ENCODE measurements at regions not wholly inside any gene's neighbourhood (a gene's known extent, or its start where the extent isn't known, plus 50 kb on each side); places are given as distances from the start of the nearest gene placed in this dataset.

DNA sequence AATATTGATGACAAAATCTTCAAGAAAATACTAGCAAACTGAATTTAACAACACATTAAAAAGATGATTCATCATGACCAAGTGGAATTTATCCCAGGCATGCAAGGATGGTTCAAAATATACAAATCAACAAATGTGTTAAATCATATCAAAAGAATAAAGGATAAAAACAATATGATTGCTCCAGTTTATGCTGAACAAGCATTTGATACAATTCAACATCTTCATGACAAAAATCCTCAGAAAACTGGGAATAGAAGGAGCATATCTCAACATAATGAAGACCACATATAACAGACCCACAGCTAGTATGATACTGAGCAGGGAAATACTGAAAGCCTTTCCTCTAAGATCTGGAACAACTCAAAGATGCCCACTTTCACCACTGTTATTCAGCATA lies 352.3 kb downstream of the PYDC2 start:
- TF ChIP-seq EZH2phosphoT487 (IDR thresholded peaks at IDR 0.05; ENCODE audit: insufficient read depth, low read depth) (no peak), EZH2 (IDR thresholded peaks at IDR 0.05; ENCODE audit: insufficient read depth, poor library complexity, severe bottlenecking) (no peak)

Measured in GM23248 (cell line).